ENCODE measurements at regions not wholly inside any gene's neighbourhood (a gene's known extent, or its start where the extent isn't known, plus 50 kb on each side); places are given as distances from the start of the nearest gene placed in this dataset.

GRCh38 chr6:67642582-67642981 lies 992.5 kb upstream of the ADGRB3 start:
- DNase-seq, result no peak

- peak; percentile 20 for DNase-seq
Measured at GRCh38 chr6:67640484-67640883, 994.6 kb upstream of the ADGRB3 start.

- DNase-seq, result no peak
Measured at GRCh38 chr6:67639161-67639560, 995.9 kb upstream of the ADGRB3 start.

- DNase-seq, result no peak
Measured at GRCh38 chr6:67634199-67634598, 1000.9 kb upstream of the ADGRB3 start.

GRCh38 chr6:67633058-67633457 lies 1002.0 kb upstream of the ADGRB3 start:
- no peak for DNase-seq

- peak; percentile 97 for DNase-seq
Measured at GRCh38 chr6:67630146-67630545, 1004.9 kb upstream of the ADGRB3 start.

GRCh38 chr6:67629258-67629657 lies 1005.8 kb upstream of the ADGRB3 start:
- peak; percentile 84 for DNase-seq

- peak; percentile 76 for DNase-seq
Measured at GRCh38 chr6:67615796-67616195, 1019.3 kb upstream of the ADGRB3 start.

GRCh38 chr6:67608099-67608749 lies 1026.9 kb upstream of the ADGRB3 start:
- DNase-seq, result no peak

- DNase-seq, result no peak
Measured at GRCh38 chr6:67606906-67607828, 1027.9 kb upstream of the ADGRB3 start.

GRCh38 chr6:67594366-67594765 lies 1040.7 kb upstream of the ADGRB3 start:
- no peak for DNase-seq

GRCh38 chr6:67593247-67593646 lies 1041.8 kb upstream of the ADGRB3 start:
- DNase-seq, result no peak

GRCh38 chr6:67591910-67592309 lies 1043.2 kb upstream of the ADGRB3 start:
- DNase-seq, result no peak

GRCh38 chr6:67567842-67568241 lies 1067.2 kb upstream of the ADGRB3 start:
- DNase-seq, result no peak

- no peak for DNase-seq
Measured at GRCh38 chr6:67563671-67564070, 1071.4 kb upstream of the ADGRB3 start.

- DNase-seq, result no peak
Measured at GRCh38 chr6:67560068-67560467, 1075.0 kb upstream of the ADGRB3 start.

- no peak for DNase-seq
Measured at GRCh38 chr6:67558985-67559384, 1076.1 kb upstream of the ADGRB3 start.

GRCh38 chr6:67544851-67545452 lies 1090.1 kb upstream of the ADGRB3 start:
- DNase-seq, result no peak

- no peak for DNase-seq
Measured at GRCh38 chr6:67541586-67541985, 1093.5 kb upstream of the ADGRB3 start.

- no peak for DNase-seq
Measured at GRCh38 chr6:67538032-67538431, 1097.0 kb upstream of the ADGRB3 start.

GRCh38 chr6:67535946-67536345 lies 1099.1 kb upstream of the ADGRB3 start:
- peak; percentile 37 for DNase-seq

- DNase-seq, result no peak
Measured at GRCh38 chr6:67506352-67506751, 1128.7 kb upstream of the ADGRB3 start.

- DNase-seq, result no peak
Measured at GRCh38 chr6:67501755-67502154, 1133.3 kb upstream of the ADGRB3 start.

GRCh38 chr6:67497749-67498148 lies 1137.3 kb upstream of the ADGRB3 start:
- no peak for DNase-seq

Data from fibroblast of skin of abdomen (primary cell).